ENCODE measurements at regions not wholly inside any gene's neighbourhood (a gene's known extent, or its start where the extent isn't known, plus 50 kb on each side); places are given as distances from the start of the nearest gene placed in this dataset.
"Not testable (repeated sequence)": the region's sequence is repeated elsewhere in the genome, so short reads cannot be mapped to it uniquely, and the experiment has no call there.

DNA sequence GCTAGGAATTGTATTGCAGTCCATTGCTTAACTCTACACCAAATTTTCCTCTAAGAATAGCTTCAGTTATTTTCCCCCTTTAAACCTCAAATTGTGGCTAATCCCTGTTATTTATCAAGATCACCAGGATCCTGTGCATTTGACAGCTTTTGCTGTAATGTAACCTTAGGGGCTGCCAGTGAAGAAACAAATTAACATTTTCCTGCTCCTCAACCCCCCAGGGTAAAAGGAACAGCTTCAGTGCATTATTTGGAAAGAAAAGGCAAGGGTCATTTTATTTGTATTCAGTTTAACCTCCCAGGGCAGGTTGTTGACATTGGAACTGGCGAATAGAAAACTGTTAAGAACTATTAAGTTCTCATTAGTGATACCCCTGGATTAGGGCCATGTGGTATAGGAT, 57.0 kb downstream of the PCDH20 start:
- no peak for DNase-seq

- DNase-seq: no peak
These were observed 65.3 kb downstream of the PCDH20 start for GRCh38 chr13:61350341-61350740.

GRCh38 chr13:61339054-61339621, 76.5 kb downstream of the PCDH20 start:
- no peak for DNase-seq

GRCh38 chr13:61316647-61317046, 99.0 kb downstream of the PCDH20 start:
- DNase-seq: no peak

DNA sequence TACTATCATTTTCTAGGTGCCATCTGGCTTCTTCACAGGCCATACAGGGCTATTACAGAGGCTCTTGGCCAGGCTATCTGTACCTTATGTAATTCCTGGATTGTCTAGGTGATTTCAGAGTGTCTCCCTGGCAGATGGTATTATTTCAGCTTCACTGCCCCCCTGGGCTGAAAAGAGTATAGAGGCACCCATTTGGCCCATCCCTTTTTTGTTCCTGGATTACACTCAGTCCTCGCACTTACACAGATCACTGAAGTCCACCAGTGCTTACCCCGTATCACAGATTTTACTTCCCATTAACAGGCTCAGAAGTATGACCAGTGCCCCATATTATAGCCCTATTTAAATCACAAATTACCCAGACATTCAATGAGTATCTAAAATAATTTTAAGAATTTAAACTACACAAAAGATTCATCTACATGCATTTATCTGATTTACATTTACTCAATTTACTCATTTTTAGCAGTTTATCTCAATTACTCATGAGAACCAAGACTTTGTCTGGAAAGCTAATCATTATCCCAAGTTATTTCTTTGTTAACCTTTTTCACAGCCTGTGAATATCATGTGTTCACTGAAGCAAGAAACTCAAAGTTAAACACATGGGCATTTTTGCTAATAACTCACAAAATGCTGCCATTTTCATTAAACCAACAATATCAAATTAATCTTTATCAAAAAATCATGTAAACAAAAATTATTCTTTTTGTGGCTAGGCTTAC, 121.0 kb downstream of the PCDH20 start:
- DNase-seq: no peak

GRCh38 chr13:61286148-61286745, 129.4 kb downstream of the PCDH20 start:
- DNase-seq: no peak

DNA sequence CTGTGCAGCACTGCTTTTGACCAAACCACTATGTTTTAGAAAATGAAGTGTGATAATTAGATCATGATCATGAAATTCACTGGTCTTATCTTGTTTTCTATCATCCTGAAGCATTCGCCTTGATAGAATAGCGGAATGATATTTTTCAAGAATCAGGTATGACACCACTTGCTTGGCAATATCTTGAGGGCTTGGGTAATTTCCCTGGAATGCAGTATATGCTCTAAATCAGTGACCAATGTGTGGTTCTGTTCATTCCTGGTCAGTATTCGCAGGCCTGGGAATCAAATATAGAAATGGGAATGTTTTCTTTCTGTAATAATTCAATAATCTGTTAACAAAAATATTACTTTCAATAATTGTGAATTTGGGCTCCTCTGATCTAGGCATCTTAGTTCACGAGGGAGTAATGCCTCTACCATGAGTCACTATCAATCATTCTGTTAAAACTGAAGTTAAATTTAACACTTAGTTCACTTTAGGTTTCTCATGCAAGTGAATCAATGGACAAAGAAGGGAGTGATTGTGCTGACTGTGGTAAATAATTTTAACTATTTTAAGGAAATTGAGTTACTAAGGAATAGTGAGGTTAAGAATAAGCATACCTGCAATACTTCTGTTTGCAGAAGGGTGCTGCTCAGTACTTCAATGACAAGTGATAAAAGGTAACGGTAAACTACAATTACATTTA, 137.9 kb downstream of the PCDH20 start:
- no peak for DNase-seq

DNA sequence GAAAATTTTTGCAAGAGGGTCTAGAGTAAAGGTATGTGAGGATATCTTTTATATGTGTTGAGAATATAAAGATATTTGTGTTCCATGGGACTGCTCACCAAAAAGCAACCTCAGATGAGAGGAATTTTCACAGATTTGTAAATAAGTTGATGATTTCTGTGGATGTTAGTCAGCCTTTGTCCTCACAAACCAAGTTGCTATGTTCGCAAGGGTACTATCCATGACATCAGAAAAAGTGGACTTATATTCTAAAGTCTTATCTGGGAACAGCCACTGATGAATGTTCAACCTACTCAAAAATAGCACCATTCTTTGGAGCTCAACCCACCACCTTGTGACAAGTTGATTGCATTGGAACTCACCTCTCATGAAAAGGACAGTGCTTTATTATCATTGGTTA, 138.6 kb downstream of the PCDH20 start:
- no peak for DNase-seq

DNA sequence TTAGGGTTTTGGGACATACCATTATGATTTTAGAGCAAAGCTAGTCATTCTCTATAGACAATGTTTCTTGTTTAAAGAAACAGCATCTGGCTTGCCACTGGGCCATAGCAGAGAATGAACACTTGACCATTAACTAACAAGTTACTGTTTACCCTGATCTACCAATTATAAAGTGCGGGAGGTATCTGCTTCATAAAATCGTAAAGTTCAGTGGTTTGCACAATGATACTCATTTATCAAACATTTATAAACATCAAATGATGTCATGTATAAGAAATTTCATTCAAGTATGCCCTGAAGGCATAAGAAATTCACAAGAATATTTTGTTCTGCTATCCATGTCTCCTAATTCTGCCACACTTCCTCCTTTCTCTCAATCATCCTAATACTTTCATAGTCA, 139.2 kb downstream of the PCDH20 start:
- DNase-seq: no peak

DNA sequence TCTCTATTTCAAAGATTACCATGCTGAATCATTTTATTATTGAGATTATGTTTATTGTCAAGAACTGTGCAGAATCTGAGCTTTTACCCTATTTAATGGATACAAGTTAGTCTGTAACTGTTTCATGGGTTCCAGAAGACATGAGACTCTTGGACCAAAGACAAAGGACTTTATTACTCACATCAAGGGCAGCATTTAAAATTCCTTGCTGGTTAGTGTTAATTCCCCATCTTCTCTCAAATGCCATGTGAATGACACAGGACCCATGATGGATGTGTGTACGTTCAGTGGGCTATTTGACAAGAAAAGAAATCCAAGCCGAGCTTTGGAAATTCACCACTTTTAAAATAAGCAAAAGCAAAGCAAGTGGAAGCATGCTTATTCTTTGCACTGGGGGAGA, 139.9 kb downstream of the PCDH20 start:
- no peak for DNase-seq

- DNase-seq: no peak
These were observed 140.4 kb downstream of the PCDH20 start for GRCh38 chr13:61275251-61275650.

DNA sequence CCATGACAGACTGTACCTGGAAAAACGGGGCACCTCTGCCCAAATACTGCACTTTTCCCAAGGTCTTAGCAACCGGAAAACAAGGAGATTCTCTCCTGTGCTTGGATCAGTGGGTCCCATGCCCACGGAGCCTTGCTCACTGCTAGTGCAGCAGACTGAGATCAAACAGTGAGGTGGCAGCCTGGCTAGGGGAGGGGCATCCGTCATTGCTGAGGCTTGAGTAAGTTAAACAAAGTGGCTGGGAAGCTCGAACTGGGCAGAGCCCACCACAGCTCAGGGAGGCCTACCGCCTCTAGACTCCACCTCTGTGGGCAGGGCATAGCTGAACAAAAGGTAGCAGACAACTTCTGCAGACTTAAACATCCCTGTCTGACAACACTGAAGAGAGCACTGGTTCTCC, 148.8 kb downstream of the PCDH20 start:
- not testable (repeated sequence) for DNase-seq

DNA sequence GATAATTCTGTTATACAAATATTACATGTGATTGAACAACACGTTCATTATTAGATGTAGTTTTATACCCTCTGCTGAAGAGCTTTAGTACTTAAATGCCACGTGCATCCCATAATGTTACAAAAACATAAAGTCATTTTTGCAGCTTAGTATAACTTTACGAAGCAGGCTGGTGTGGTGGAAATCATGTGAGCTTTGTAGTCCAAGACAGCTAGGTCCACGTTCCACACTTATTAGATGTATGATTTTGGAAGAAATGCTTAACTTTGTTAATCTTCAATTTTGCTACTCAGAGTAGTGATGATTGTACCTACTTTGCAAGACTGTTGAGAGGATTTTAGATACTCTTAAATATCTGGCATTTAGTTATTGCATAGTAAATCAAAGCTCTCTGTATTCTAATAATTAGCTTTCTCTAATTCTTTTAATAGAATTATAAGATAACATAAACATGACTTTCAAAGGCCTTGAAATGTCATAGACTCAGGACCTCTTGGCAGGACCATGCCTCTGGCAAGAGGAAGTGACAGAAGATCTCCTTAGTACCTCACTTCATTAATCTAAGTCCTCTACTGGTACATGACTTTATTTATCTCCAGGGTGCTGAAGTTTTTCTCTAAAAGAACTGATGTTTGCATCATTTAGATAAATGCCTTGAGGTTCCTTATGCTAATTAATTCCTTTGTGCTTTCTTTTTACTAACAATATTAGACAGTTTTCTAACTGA, 153.7 kb downstream of the PCDH20 start:
- DNase-seq: no peak

DNA sequence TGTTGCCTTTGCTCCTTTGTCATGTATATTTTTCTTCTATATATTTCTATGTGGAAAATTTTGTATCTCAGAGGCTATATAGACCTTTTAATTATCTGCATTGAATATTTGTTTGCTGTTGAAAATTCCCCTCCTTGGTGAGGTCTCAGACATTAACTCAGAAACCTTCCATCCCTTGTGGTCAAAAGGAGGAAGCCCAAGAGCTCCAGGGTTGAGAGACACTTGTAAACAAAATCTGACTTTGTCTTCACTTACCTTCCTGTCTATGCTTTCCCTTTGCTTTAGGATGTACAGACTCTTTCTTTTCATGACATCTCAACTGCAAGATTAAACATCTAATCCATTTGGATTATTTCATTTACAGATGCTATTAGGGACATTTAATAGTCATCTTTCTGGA, 157.5 kb downstream of the PCDH20 start:
- DNase-seq: no peak

DNA sequence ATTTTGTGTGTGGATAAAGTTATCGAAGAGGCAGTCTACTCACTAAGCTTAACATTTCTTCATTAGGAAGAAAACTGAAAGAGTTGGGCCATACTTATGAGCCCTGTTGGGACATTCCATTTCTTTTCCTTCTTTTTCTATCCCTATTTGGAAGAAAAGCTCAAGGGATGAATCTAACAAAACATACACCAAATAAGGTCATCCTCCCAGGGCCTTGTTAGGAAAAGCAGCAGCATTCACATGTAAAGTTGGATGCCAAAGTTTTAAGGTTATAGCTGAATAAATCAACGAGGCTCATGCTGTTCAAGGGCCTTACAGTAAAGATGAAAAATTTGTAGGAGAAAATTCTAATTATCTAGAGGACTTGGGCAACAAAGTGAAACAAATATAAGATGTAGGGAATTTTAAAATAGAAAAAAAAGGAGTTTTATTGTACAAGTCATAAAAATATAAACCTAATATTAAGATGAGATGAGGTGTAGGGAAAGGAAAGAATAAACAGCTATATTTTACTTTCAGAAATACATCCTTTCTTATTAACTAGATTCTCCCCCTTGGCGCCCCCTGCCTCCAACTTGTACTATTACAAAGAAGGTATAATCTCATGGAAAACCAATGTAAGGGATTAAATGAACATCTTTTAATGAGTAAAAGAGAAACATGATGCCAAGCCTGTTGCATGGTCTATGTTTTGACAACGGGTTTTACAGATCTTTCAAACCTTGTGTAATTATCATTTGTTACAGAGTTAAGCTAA, 160.4 kb downstream of the PCDH20 start:
- no peak for DNase-seq

GRCh38 chr13:61253105-61253877, 162.4 kb downstream of the PCDH20 start:
- no peak for DNase-seq

DNA sequence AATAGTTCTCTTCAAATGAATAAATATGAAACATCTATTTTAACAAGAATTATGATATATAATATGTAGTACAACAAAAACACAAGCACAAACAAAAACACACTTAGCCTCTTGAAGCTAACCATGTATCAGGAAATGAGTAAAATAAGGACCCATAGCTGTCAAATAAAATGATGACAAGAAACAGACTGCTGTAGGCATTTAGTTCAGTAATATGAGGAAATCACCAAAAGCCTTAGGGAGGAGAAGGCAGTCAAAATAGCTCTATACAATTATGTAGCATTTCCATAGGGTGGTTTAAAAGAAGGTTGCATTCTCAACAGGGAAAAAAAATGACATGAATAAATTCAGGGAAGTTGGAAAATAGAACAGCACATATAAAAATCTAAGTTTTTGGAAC, 163.4 kb downstream of the PCDH20 start:
- no peak for DNase-seq

GRCh38 chr13:61247149-61247936, 168.3 kb downstream of the PCDH20 start:
- DNase-seq: no peak

DNA sequence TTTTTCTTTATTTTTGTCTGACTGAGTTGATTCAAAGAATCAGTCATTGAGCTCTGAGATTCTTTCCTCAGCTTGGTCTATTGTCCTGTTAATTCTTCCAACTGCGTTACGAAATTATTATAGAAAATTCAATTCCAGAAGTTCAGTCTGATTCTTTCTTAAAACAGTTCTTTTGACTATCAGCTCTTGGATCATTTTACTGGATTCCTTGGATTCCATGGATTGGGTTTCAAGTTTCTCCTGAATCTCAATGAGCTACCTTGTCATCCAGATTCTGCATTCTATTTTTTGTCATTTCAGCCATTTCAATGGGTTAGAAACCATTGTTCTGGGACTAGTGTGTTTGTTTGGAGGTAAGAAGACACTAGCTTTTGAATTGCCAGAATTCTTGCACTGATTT, 169.3 kb downstream of the PCDH20 start:
- DNase-seq: no peak

DNA sequence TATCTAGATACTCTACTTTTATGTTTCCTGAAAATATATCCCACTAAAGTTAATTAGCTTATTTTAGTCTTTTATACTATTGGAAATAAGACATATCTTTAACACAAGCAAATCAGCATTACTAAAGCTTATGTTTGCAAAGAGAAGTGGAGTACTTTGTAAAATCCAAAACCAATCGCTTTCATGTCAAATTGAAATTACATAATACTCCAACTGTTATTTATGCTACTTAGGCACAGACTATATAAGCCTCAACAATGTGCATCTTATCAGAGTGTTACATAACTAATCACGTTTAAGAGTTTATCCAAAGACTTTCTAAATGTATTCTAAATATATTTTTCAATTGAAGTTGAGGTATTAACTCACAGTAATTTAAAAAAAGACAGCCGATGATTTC, 200.0 kb downstream of the PCDH20 start:
- DNase-seq: no peak

DNA sequence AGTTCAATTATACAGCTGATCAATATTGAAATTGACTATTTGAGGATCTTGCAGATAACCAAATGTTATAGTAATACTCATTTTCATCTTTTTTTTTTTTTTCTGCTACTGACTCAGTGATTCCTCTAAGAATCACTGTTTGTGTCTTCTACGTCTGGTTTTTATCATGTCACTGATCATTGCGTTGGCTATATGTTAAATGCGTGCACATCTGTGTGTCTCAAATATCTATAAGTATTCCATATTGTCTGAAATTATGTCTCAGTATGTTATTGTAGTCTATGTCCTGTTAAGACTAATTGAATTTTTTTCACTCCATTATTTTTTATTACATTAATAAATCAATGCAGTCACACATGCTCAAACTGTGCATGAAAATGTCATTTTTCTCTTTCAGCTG, 200.5 kb downstream of the PCDH20 start:
- no peak for DNase-seq
